ENCODE measurements at regions not wholly inside any gene's neighbourhood (a gene's known extent, or its start where the extent isn't known, plus 50 kb on each side); places are given as distances from the start of the nearest gene placed in this dataset.

- Mint-ChIP-seq H3K4me1 (no peaks in the 10 kb centered on the region), H3K27me3 (peaks cover 0 to 2% (median 0%) of the 10 kb centered on the region in 5 donors), H3K9me3 (peaks cover 0 to 8% (median 2%) of the 10 kb centered on the region in 9 donors), H3K27ac (no peak overlapping the region), H3K36me3 (peaks cover 0 to 7% (median 0%) of the 10 kb centered on the region in 3 donors), H3K4me3 (no peak overlapping the region)
- POLR2A ChIA-PET = no interaction called here
- no peak for DNase-seq
- no peak for ATAC-seq
Observed at GRCh38 chr3:180142041-180142440, 105.3 kb upstream of the PEX5L start.

- POLR2A ChIA-PET = no interaction called here
- DNase-seq = no peak
- peaks cover 0 to 7% (median 0%) of the 10 kb centered on the region in 3 donors for H3K36me3 Mint-ChIP-seq
- H3K27ac Mint-ChIP-seq = no peak overlapping the region
- H3K27me3 Mint-ChIP-seq = peaks cover 0 to 2% (median 0%) of the 10 kb centered on the region in 5 donors
- no peaks in the 10 kb centered on the region for H3K4me1 Mint-ChIP-seq
- H3K9me3 Mint-ChIP-seq = peaks cover 0 to 8% (median 2%) of the 10 kb centered on the region in 9 donors
- ATAC-seq = no peak
- no peak overlapping the region for H3K4me3 Mint-ChIP-seq
Observed at GRCh38 chr3:180142472-180142871, 105.7 kb upstream of the PEX5L start.

- Mint-ChIP-seq H3K4me3 (no peak overlapping the region), H3K27me3 (peaks cover 0 to 10% (median 5%) of the 10 kb centered on the region in 5 donors), H3K4me1 (no peaks in the 10 kb centered on the region), H3K9me3 (peaks cover 0 to 48% (median 7%) of the 10 kb centered on the region in 9 donors), H3K36me3 (no peaks in the 10 kb centered on the region), H3K27ac (no peak overlapping the region)
- no peak for ATAC-seq
- no peak for DNase-seq
- POLR2A ChIA-PET = no interaction called here
Observed at GRCh38 chr3:180161770-180162169, 125.0 kb upstream of the PEX5L start.

- Mint-ChIP-seq H3K4me1 (no peaks in the 10 kb centered on the region), H3K4me3 (no peak overlapping the region)
Observed at GRCh38 chr3:180175572-180175971, 138.8 kb upstream of the PEX5L start.

GRCh38 chr3:180176059-180176458 is 139.3 kb upstream of the PEX5L start:
- H3K4me1 Mint-ChIP-seq = no peaks in the 10 kb centered on the region
- no peak for ATAC-seq
- POLR2A ChIA-PET = no interaction called here
- H3K27me3 Mint-ChIP-seq = no peaks in the 10 kb centered on the region
- no peak overlapping the region for H3K27ac Mint-ChIP-seq
- no peaks in the 10 kb centered on the region for H3K36me3 Mint-ChIP-seq
- no peak for DNase-seq
- no peak overlapping the region for H3K4me3 Mint-ChIP-seq
- H3K9me3 Mint-ChIP-seq = peaks cover 0 to 12% (median 2%) of the 10 kb centered on the region in 9 donors

More at GRCh38 chr3:180175572-180175971, 138.8 kb upstream of the PEX5L start:
- no peak for DNase-seq
- no peaks in the 10 kb centered on the region for H3K27me3 Mint-ChIP-seq
- no peak overlapping the region for H3K27ac Mint-ChIP-seq
- ATAC-seq = no peak
- peaks cover 0 to 12% (median 2%) of the 10 kb centered on the region in 9 donors for H3K9me3 Mint-ChIP-seq
- POLR2A ChIA-PET = no interaction called here
- no peaks in the 10 kb centered on the region for H3K36me3 Mint-ChIP-seq

- no peaks in the 10 kb centered on the region for H3K36me3 Mint-ChIP-seq
Observed at GRCh38 chr3:180177255-180177654, 140.5 kb upstream of the PEX5L start.

GRCh38 chr3:180179562-180179961 is 142.8 kb upstream of the PEX5L start:
- no peaks in the 10 kb centered on the region for H3K27me3 Mint-ChIP-seq
- H3K27ac Mint-ChIP-seq = no peak overlapping the region
- H3K4me3 Mint-ChIP-seq = no peak overlapping the region
- no peaks in the 10 kb centered on the region for H3K36me3 Mint-ChIP-seq
- no peaks in the 10 kb centered on the region for H3K4me1 Mint-ChIP-seq
- POLR2A ChIA-PET = no interaction called here
- no peak for DNase-seq
- no peak for ATAC-seq
- H3K9me3 Mint-ChIP-seq = peaks cover 0 to 2% (median 0%) of the 10 kb centered on the region in 9 donors

More at GRCh38 chr3:180177255-180177654, 140.5 kb upstream of the PEX5L start:
- no peak overlapping the region for H3K4me3 Mint-ChIP-seq
- DNase-seq (no peak), ATAC-seq (no peak)
- H3K27me3 Mint-ChIP-seq = no peaks in the 10 kb centered on the region
- POLR2A ChIA-PET = no interaction called here
- peaks cover 0 to 12% (median 2%) of the 10 kb centered on the region in 9 donors for H3K9me3 Mint-ChIP-seq
- H3K27ac Mint-ChIP-seq = no peak overlapping the region
- no peaks in the 10 kb centered on the region for H3K4me1 Mint-ChIP-seq

- Mint-ChIP-seq H3K36me3 (no peaks in the 10 kb centered on the region), H3K4me1 (no peaks in the 10 kb centered on the region), H3K27ac (no peak overlapping the region), H3K27me3 (no peaks in the 10 kb centered on the region), H3K4me3 (no peak overlapping the region), H3K9me3 (peaks cover 0 to 2% (median 0%) of the 10 kb centered on the region in 9 donors)
- POLR2A ChIA-PET = no interaction called here
- no peak for ATAC-seq
- DNase-seq = no peak
Observed at GRCh38 chr3:180180795-180181194, 144.1 kb upstream of the PEX5L start.

GRCh38 chr3:180181387-180181786 is 144.7 kb upstream of the PEX5L start:
- H3K36me3 Mint-ChIP-seq = no peaks in the 10 kb centered on the region
- POLR2A ChIA-PET = no interaction called here

GRCh38 chr3:180183346-180183745 is 146.6 kb upstream of the PEX5L start:
- H3K9me3 Mint-ChIP-seq = peaks cover 0 to 2% (median 0%) of the 10 kb centered on the region in 9 donors
- no peak overlapping the region for H3K4me3 Mint-ChIP-seq
- POLR2A ChIA-PET = no interaction called here
- no peaks in the 10 kb centered on the region for H3K27me3 Mint-ChIP-seq
- H3K36me3 Mint-ChIP-seq = no peaks in the 10 kb centered on the region
- no peak for ATAC-seq
- H3K27ac Mint-ChIP-seq = no peak overlapping the region
- no peak for DNase-seq
- no peaks in the 10 kb centered on the region for H3K4me1 Mint-ChIP-seq

More at GRCh38 chr3:180181387-180181786, 144.7 kb upstream of the PEX5L start:
- Mint-ChIP-seq H3K4me1 (no peaks in the 10 kb centered on the region), H3K9me3 (peaks cover 0 to 2% (median 0%) of the 10 kb centered on the region in 9 donors), H3K27me3 (no peaks in the 10 kb centered on the region), H3K27ac (no peak overlapping the region), H3K4me3 (no peak overlapping the region)
- DNase-seq = no peak
- no peak for ATAC-seq

- peaks cover 0 to 5% (median 0%) of the 10 kb centered on the region in 9 donors for H3K9me3 Mint-ChIP-seq
- POLR2A ChIA-PET = no interaction called here
- H3K27ac Mint-ChIP-seq = no peak overlapping the region
- H3K4me3 Mint-ChIP-seq = no peak overlapping the region
- H3K36me3 Mint-ChIP-seq = no peaks in the 10 kb centered on the region
- ATAC-seq (no peak), DNase-seq (no peak)
- no peaks in the 10 kb centered on the region for H3K27me3 Mint-ChIP-seq
- no peaks in the 10 kb centered on the region for H3K4me1 Mint-ChIP-seq
Observed at GRCh38 chr3:180184816-180185215, 148.1 kb upstream of the PEX5L start.

- H3K4me1 Mint-ChIP-seq = no peaks in the 10 kb centered on the region
Observed at GRCh38 chr3:180185650-180186049, 148.9 kb upstream of the PEX5L start.

GRCh38 chr3:180188512-180189309 is 152.0 kb upstream of the PEX5L start:
- Mint-ChIP-seq H3K27ac (no peak overlapping the region), H3K27me3 (no peaks in the 10 kb centered on the region), H3K4me1 (no peaks in the 10 kb centered on the region), H3K36me3 (no peaks in the 10 kb centered on the region), H3K9me3 (peaks cover 0 to 10% (median 0%) of the 10 kb centered on the region in 9 donors), H3K4me3 (no peak overlapping the region)
- no peak for ATAC-seq
- DNase-seq = no peak
- POLR2A ChIA-PET = no interaction called here

More at GRCh38 chr3:180185650-180186049, 148.9 kb upstream of the PEX5L start:
- no peak overlapping the region for H3K4me3 Mint-ChIP-seq
- H3K27ac Mint-ChIP-seq = no peak overlapping the region
- no peaks in the 10 kb centered on the region for H3K27me3 Mint-ChIP-seq
- no peaks in the 10 kb centered on the region for H3K36me3 Mint-ChIP-seq
- no peak for DNase-seq
- ATAC-seq = no peak
- peaks cover 0 to 5% (median 0%) of the 10 kb centered on the region in 9 donors for H3K9me3 Mint-ChIP-seq
- POLR2A ChIA-PET = no interaction called here

- no peaks in the 10 kb centered on the region for H3K4me1 Mint-ChIP-seq
Observed at GRCh38 chr3:180189310-180189648, 152.5 kb upstream of the PEX5L start.

More at GRCh38 chr3:180189310-180189648, 152.5 kb upstream of the PEX5L start:
- H3K4me3 Mint-ChIP-seq = no peak overlapping the region
- no peaks in the 10 kb centered on the region for H3K27me3 Mint-ChIP-seq
- POLR2A ChIA-PET = no interaction called here
- no peak overlapping the region for H3K27ac Mint-ChIP-seq
- ATAC-seq = no peak
- no peaks in the 10 kb centered on the region for H3K36me3 Mint-ChIP-seq
- no peak for DNase-seq
- H3K9me3 Mint-ChIP-seq = peaks cover 0 to 10% (median 0%) of the 10 kb centered on the region in 9 donors
